Endodermal cell (in vitro differentiated cells): ENCODE measurements at regions not wholly inside any gene's neighbourhood (a gene's known extent, or its start where the extent isn't known, plus 50 kb on each side); places are given as distances from the start of the nearest gene placed in this dataset.
"Not testable (repeated sequence)": the region's sequence is repeated elsewhere in the genome, so short reads cannot be mapped to it uniquely, and the experiment has no call there.

Experiments used
- DNase-seq: peaks from one replicate; pipeline ENCODE4 v3.0.0-alpha.2; 2017
- H3K27ac ChIP-seq: 2 replicates; pipeline ENCODE4 v1.5.1; 2013; ENCODE audit warnings: mild to moderate bottlenecking, low read depth, low read length, moderate library complexity
- H3K27me3 ChIP-seq: 2 replicates; pipeline ENCODE4 v1.6.1; 2013; ENCODE audit warnings: mild to moderate bottlenecking, low read length, moderate library complexity; ENCODE audit not compliant: insufficient read depth, control insufficient read depth, poor library complexity, severe bottlenecking
- H3K36me3 ChIP-seq: 2 replicates; pipeline ENCODE4 v1.7.0; 2013; ENCODE audit warnings: mild to moderate bottlenecking, low read length, moderate library complexity; ENCODE audit not compliant: control insufficient read depth, insufficient read depth
- H3K4me1 ChIP-seq: one replicate; pipeline ENCODE4 v1.7.0; 2013; ENCODE audit warnings: low read length; ENCODE audit not compliant: control insufficient read depth, insufficient read depth
- H3K4me3 ChIP-seq: 2 replicates; pipeline ENCODE4 v1.5.1; 2013; ENCODE audit warnings: mild to moderate bottlenecking, low read length, moderate library complexity
- H3K9ac ChIP-seq: 2 replicates; pipeline ENCODE4 v1.6.1; 2013; ENCODE audit warnings: mild to moderate bottlenecking, low read length, moderate library complexity; ENCODE audit not compliant: poor library complexity, severe bottlenecking; ENCODE audit errors: extremely low read depth
- H3K9me3 ChIP-seq: 2 replicates; pipeline ENCODE4 v1.6.1; 2013; ENCODE audit warnings: mild to moderate bottlenecking, low read length, moderate library complexity; ENCODE audit not compliant: control insufficient read depth
- H3K27ac Mint-ChIP-seq: 2 replicates; pipeline ENCODE4 v1.8.0; 2020; ENCODE audit warnings: mixed read lengths
- H3K27me3 Mint-ChIP-seq: 2 replicates; pipeline ENCODE4 v1.8.0; 2021; ENCODE audit warnings: mild to moderate bottlenecking, mixed read lengths; ENCODE audit not compliant: insufficient read depth
- H3K36me3 Mint-ChIP-seq: 2 replicates; pipeline ENCODE4 v1.8.0; 2020; ENCODE audit warnings: low read depth, mixed read lengths
- H3K4me1 Mint-ChIP-seq: 2 replicates; pipeline ENCODE4 v1.8.0; 2020; ENCODE audit warnings: mixed read lengths
- H3K4me3 Mint-ChIP-seq: 2 replicates; pipeline ENCODE4 v1.8.0; 2020; ENCODE audit warnings: mild to moderate bottlenecking, moderate library complexity, mixed read lengths
- H3K9me3 Mint-ChIP-seq: 2 replicates; pipeline ENCODE4 v1.8.0; 2020; ENCODE audit warnings: mild to moderate bottlenecking, mixed read lengths
- CTCF ChIP-seq: fragments of 200-600 bp; sonication (generic); conservative IDR thresholded peaks from 2 replicates; pipeline ENCODE4 v1.5.0; 2021; ENCODE audit warnings: antibody characterized with exemption, mild to moderate bottlenecking
- WGBS, 2 experiments: methylation state at CpG; one replicate each; pipeline versions ENCODE4 v1.1.5 to v1.1.7; 2013; ENCODE audit warnings: missing lambda C conversion rate in 2 of 2, mixed read lengths in 1 of 2; ENCODE audit not compliant: insufficient coverage in 1 of 2, insufficient read length in 1 of 2; 5-methylcytosine and 5-hydroxymethylcytosine counted together

GRCh38 chr3:193145248-193145647 is 95.8 kb upstream of the PLAAT1 start:
- Mint-ChIP-seq H3K27me3 (no peaks in the 10 kb centered on the region), H3K27ac (no peak overlapping the region), H3K36me3 (no peaks in the 10 kb centered on the region), H3K4me1 (no peaks in the 10 kb centered on the region), H3K9me3 (no peaks in the 10 kb centered on the region), H3K4me3 (no peak overlapping the region)
- 92 to 100% methylated on average over 2 to 3 of the region's 3 CpGs for WGBS, 2 experiments
- H3K9me3 ChIP-seq, result no peaks in the 10 kb centered on the region
- H3K27me3 ChIP-seq, result no peaks in the 10 kb centered on the region
- DNase-seq, result no peak
- no peak overlapping the region for H3K4me3 ChIP-seq
- no peaks in the 10 kb centered on the region for H3K4me1 ChIP-seq
- no peak overlapping the region for H3K9ac ChIP-seq
- no peaks in the 10 kb centered on the region for H3K36me3 ChIP-seq
- no peak overlapping the region for H3K27ac ChIP-seq
- no peak for TF ChIP-seq CTCF

- Histone ChIP-seq H3K9me3 (no peaks in the 10 kb centered on the region), H3K4me3 (no peak overlapping the region), H3K27ac (no peak overlapping the region), H3K4me1 (no peaks in the 10 kb centered on the region), H3K27me3 (no peaks in the 10 kb centered on the region), H3K9ac (no peak overlapping the region), H3K36me3 (no peaks in the 10 kb centered on the region)
- no peak for TF ChIP-seq CTCF
- Mint-ChIP-seq H3K4me3 (no peak overlapping the region), H3K4me1 (no peaks in the 10 kb centered on the region), H3K9me3 (no peaks in the 10 kb centered on the region), H3K27me3 (no peaks in the 10 kb centered on the region), H3K27ac (no peak overlapping the region), H3K36me3 (no peaks in the 10 kb centered on the region)
- no peak for DNase-seq
- 76 to 92% methylated on average over 4 to 5 of the region's 5 CpGs for WGBS, 2 experiments
Measured at GRCh38 chr3:193148688-193149473, 92.1 kb upstream of the PLAAT1 start.

- H3K36me3 Mint-ChIP-seq, result no peaks in the 10 kb centered on the region
- H3K4me3 ChIP-seq, result no peak overlapping the region
- H3K9me3 ChIP-seq, result no peaks in the 10 kb centered on the region
- H3K27ac ChIP-seq, result no peak overlapping the region
- no peaks in the 10 kb centered on the region for H3K9me3 Mint-ChIP-seq
- H3K4me1 ChIP-seq, result no peaks in the 10 kb centered on the region
- no peak overlapping the region for H3K9ac ChIP-seq
- no peaks in the 10 kb centered on the region for H3K36me3 ChIP-seq
- WGBS, 2 experiments, result 95 to 100% methylated on average over 1 to 2 of the region's 2 CpGs
- H3K4me1 Mint-ChIP-seq, result no peaks in the 10 kb centered on the region
- H3K27ac Mint-ChIP-seq, result no peak overlapping the region
- H3K27me3 ChIP-seq, result no peaks in the 10 kb centered on the region
- DNase-seq, result no peak
- no peaks in the 10 kb centered on the region for H3K27me3 Mint-ChIP-seq
- no peak for TF ChIP-seq CTCF
- H3K4me3 Mint-ChIP-seq, result no peak overlapping the region
Measured at GRCh38 chr3:193149998-193150397, 91.0 kb upstream of the PLAAT1 start.

GRCh38 chr3:193155044-193155781 is 85.8 kb upstream of the PLAAT1 start:
- not testable (repeated sequence) for H3K9me3 Mint-ChIP-seq, H3K36me3 Mint-ChIP-seq, H3K27me3 ChIP-seq, H3K4me3 ChIP-seq, H3K9me3 ChIP-seq, H3K4me1 ChIP-seq, DNase-seq, H3K4me1 Mint-ChIP-seq, H3K36me3 ChIP-seq, H3K9ac ChIP-seq, H3K4me3 Mint-ChIP-seq, H3K27me3 Mint-ChIP-seq, H3K27ac ChIP-seq, H3K27ac Mint-ChIP-seq
- 90 to 100% methylated on average over 1 to 3 of the region's 3 CpGs for WGBS, 2 experiments
